ENCODE measurements at regions not wholly inside any gene's neighbourhood (a gene's known extent, or its start where the extent isn't known, plus 50 kb on each side); places are given as distances from the start of the nearest gene placed in this dataset.

DNA sequence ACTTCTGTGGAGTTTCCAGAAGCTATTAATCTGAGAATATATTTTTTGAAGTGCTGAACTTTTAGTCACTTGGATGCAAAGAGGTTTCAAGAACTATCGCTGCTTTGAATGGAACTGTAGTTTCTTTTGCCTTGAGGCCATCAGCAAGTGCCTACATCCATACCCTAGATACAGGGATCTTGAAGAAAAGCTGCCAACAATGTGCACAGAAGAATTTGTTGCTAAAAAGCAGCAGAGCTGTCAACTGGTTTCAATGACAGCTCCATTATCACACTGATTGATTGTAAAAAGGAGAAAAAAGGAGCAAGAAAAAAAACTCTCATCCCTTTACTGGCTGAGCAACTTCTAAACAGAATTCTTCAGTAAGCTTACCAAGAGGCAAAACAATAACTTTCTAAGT, 251.0 kb upstream of the NRSN1 start:
- Histone ChIP-seq H3K4me3 (no peak overlapping the region), H3K36me3 (ENCODE audit: insufficient read depth in 1 of 2, low read depth in 1 of 2) (no peaks in the 10 kb centered on the region), H3K9me3 (no peaks in the 10 kb centered on the region), H3K4me1 (no peaks in the 10 kb centered on the region), H3K27me3 (ENCODE audit: insufficient read depth in 3 of 3, low read length in 2 of 3) (no peaks in the 10 kb centered on the region), H3K27ac (no peak overlapping the region)
- ATAC-seq (no peak), DNase-seq (no peak)
- WGBS, 3 donors = 70 to 91% (median 77%) methylated on average over 1 of the region's 1 CpG
- intact Hi-C loops (cut with DNase I) = no loop called here
- TF ChIP-seq, protein P1, sequence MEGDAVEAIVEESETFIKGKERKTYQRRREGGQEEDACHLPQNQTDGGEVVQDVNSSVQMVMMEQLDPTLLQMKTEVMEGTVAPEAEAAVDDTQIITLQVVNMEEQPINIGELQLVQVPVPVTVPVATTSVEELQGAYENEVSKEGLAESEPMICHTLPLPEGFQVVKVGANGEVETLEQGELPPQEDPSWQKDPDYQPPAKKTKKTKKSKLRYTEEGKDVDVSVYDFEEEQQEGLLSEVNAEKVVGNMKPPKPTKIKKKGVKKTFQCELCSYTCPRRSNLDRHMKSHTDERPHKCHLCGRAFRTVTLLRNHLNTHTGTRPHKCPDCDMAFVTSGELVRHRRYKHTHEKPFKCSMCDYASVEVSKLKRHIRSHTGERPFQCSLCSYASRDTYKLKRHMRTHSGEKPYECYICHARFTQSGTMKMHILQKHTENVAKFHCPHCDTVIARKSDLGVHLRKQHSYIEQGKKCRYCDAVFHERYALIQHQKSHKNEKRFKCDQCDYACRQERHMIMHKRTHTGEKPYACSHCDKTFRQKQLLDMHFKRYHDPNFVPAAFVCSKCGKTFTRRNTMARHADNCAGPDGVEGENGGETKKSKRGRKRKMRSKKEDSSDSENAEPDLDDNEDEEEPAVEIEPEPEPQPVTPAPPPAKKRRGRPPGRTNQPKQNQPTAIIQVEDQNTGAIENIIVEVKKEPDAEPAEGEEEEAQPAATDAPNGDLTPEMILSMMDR (IDR thresholded peaks at IDR 0.05) = no peak

DNA sequence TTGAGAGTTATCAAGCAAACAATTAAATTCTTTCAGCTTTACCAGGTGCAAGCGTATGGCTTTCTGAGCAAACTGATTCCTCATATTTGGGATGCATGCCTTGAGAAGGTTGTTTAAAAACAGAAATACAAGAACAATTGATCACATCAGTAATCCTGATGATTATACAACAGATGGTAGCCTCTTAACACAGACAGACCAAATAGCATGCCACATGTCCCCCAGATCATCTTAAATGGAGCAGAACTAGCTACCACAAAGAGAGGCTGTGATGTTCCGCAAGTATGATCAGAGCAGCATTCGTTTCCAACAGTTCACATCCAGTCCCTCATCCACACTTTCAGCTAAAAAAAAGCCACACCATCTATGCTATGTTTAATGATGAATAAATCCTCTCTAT, 246.2 kb upstream of the NRSN1 start:
- Histone ChIP-seq H3K4me3 (no peak overlapping the region), H3K27me3 (ENCODE audit: insufficient read depth in 3 of 3, low read length in 2 of 3) (no peaks in the 10 kb centered on the region), H3K27ac (no peak overlapping the region), H3K36me3 (ENCODE audit: insufficient read depth in 1 of 2, low read depth in 1 of 2) (no peaks in the 10 kb centered on the region), H3K9me3 (no peaks in the 10 kb centered on the region), H3K4me1 (no peaks in the 10 kb centered on the region)
- DNase-seq = no peak
- intact Hi-C loops (cut with DNase I) = no loop called here
- 75 to 91% (median 89%) methylated on average over 3 of the region's 3 CpGs for WGBS, 3 donors
- TF ChIP-seq, protein P1 (IDR thresholded peaks at IDR 0.05) = no peak
- ATAC-seq = no peak

DNA sequence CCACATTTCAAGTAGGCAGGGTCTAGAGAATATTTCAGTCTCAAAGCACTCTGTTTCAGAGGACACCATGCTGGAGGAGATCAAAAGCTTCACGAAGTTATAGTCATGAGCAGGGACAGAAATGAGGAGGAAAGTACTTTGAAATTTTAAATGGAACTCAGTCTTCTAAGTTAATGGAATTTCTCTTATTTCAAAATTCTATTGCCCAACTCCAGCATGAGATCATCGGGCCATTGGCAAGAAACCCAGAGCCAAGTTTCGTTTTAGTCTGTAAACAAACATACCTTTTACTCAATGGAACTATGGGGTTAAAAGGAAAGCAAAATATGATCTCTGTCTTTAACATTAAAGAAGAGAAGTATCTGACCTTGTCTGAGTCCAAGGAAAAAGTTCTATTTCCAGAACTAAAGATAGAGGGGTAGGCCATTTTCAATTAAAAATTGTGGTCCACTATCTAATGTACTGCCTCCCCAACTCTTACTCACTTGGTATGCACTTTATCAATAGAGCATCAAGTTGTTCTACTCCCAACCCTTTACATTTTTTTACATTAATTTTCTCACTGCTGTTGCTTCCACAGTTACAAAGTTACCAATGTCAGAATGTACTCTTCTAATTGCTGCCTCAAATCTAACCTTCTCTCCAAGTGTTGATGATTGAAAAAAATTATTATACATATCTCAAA, 235.3 kb upstream of the NRSN1 start:
- WGBS, 3 donors = 42 to 68% (median 47%) methylated on average over 3 of the region's 3 CpGs
- H3K4me3 ChIP-seq = no peak overlapping the region
- no peaks in the 10 kb centered on the region for H3K4me1 ChIP-seq
- intact Hi-C loops (cut with DNase I) = no loop called here
- H3K36me3 ChIP-seq (ENCODE audit: insufficient read depth in 1 of 2, low read depth in 1 of 2) = no peaks in the 10 kb centered on the region
- DNase-seq = no peak
- ATAC-seq = no peak
- no peak overlapping the region for H3K27ac ChIP-seq
- no peaks in the 10 kb centered on the region for H3K9me3 ChIP-seq
- TF ChIP-seq, protein P1 (IDR thresholded peaks at IDR 0.05) = no peak
- H3K27me3 ChIP-seq (ENCODE audit: insufficient read depth in 3 of 3, low read length in 2 of 3) = no peaks in the 10 kb centered on the region

DNA sequence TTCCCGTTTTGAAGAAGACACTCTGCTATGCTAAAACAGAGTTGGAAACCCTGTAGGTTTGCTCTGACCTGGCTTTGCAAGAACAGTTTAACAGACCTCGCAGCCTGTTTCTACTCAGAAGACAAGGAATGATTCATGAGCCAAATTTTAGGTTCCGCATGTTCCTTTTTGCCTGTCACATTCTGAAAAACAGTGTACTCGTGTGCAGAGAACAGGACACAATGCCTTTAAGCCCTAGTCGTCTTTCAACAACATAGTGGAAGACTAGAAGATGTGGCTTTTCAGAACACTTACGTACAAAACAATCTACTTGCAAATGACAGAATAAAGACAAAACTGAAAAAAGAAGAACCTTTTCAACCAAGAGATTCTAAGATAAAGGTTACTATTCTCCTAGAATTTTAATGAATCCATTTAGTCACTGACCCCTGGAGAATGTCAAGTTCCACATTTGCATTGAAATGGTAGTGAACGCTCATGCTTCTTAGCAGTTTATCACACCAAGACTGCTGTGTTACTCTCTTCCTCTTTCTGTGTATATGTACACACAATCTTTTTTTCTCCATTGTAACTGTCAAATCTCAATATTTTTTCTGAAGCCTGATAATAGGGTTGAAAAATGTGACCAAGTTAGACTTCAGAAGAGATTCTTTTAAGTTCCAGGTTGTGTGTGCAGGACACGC, 220.7 kb upstream of the NRSN1 start:
- Histone ChIP-seq H3K4me3 (no peak overlapping the region), H3K9me3 (no peaks in the 10 kb centered on the region), H3K4me1 (no peaks in the 10 kb centered on the region), H3K36me3 (ENCODE audit: insufficient read depth in 1 of 2, low read depth in 1 of 2) (no peaks in the 10 kb centered on the region), H3K27me3 (ENCODE audit: insufficient read depth in 3 of 3, low read length in 2 of 3) (no peaks in the 10 kb centered on the region), H3K27ac (no peak overlapping the region)
- no peak for DNase-seq
- intact Hi-C loops (cut with DNase I) = no loop called here
- ATAC-seq = no peak
- TF ChIP-seq, protein P1 (IDR thresholded peaks at IDR 0.05) = no peak
- whole genome bisulfite sequencing, 3 donors = 41 to 46% (median 46%) methylated on average over 8 of the region's 8 CpGs
